IMR-90 (cell line): ENCODE measurements at regions not wholly inside any gene's neighbourhood (a gene's known extent, or its start where the extent isn't known, plus 50 kb on each side); places are given as distances from the start of the nearest gene placed in this dataset.

Source experiments
- ATAC-seq: fragments of 200-7000 bp; cut with Tn5 transposase; 2 replicates; pipeline ENCODE4 v1.9.1; 2020; ENCODE audit warnings: low read depth, mild to moderate bottlenecking, moderate library complexity
- BruUV-seq: library from RNA; stranded (reverse); fragments of 400-500 nt; replicated peaks from 2 replicates; lab custom pipeline; 2021; lab: Mats Ljungman, UMichigan
- CTCF ChIA-PET: fragments of 300-600 bp; formaldehyde crosslinking; extraction: SDS; loops from one replicate; lab custom pipeline; 2021; ENCODE audit warnings: antibody characterized with exemption; lab: Yijun Ruan, JAX
- POLR2A ChIA-PET: fragments of 300-600 bp; sonication (Branson Sonifier 250); formaldehyde crosslinking; loops from one replicate; lab custom pipeline; 2022; ENCODE audit warnings: antibody characterized with exemption; ENCODE audit not compliant: unreplicated experiment; lab: Charles Lee
- DNase-seq: peaks from one replicate; pipeline ENCODE4 v3.0.0; 2013
- H2AFZ ChIP-seq: replicated peaks from 2 replicates; pipeline ENCODE3; 2013; ENCODE audit warnings: low read length, mild to moderate bottlenecking; ENCODE audit not compliant: poor library complexity
- H2AK5ac ChIP-seq: 2 replicates; pipeline ENCODE4 v1.6.1; 2013; ENCODE audit warnings: low read depth, low read length, inconsistent platforms
- H2AK9ac ChIP-seq: replicated peaks from 2 replicates; pipeline ENCODE3; 2013; ENCODE audit warnings: mild to moderate bottlenecking, low read depth, low read length, moderate library complexity; ENCODE audit not compliant: poor library complexity
- H2BK120ac ChIP-seq: 2 replicates; pipeline ENCODE4 v1.6.1; 2013; ENCODE audit warnings: low read depth, low read length, inconsistent platforms
- H2BK15ac ChIP-seq: 3 replicates; pipeline ENCODE4 v1.6.1; 2013; ENCODE audit warnings: low read depth, low read length, inconsistent platforms
- H2BK20ac ChIP-seq: 2 replicates; pipeline ENCODE4 v1.6.1; 2013; ENCODE audit warnings: low read depth, mild to moderate bottlenecking, inconsistent platforms, low read length, moderate library complexity
- H2BK5ac ChIP-seq: 2 replicates; pipeline ENCODE4 v1.6.1; 2013; ENCODE audit warnings: mild to moderate bottlenecking, low read depth, low read length, inconsistent platforms; ENCODE audit not compliant: poor library complexity, severe bottlenecking
- H3K14ac ChIP-seq: replicated peaks from 2 replicates; pipeline ENCODE4 v1.6.1; 2013; ENCODE audit warnings: low read depth, low read length, inconsistent platforms
- H3K18ac ChIP-seq: 2 replicates; pipeline ENCODE4 v1.6.1; 2013; ENCODE audit warnings: low read depth, low read length, control low read depth
- H3K23ac ChIP-seq: 2 replicates; pipeline ENCODE4 v1.6.1; 2013; ENCODE audit warnings: low read depth, low read length, inconsistent platforms
- H3K27ac ChIP-seq: 2 replicates; pipeline ENCODE4 v1.5.1; 2013; ENCODE audit warnings: mild to moderate bottlenecking, control low read depth, low read length; ENCODE audit not compliant: insufficient read depth
- H3K27me3 ChIP-seq: 2 replicates; pipeline ENCODE4 v1.6.1; 2013; ENCODE audit warnings: low read length; ENCODE audit not compliant: control insufficient read depth, insufficient read depth
- H3K36me3 ChIP-seq: 2 replicates; pipeline ENCODE4 v1.6.1; 2013; ENCODE audit warnings: low read length, mixed read lengths; ENCODE audit not compliant: control insufficient read depth, insufficient read depth
- H3K4ac ChIP-seq: 2 replicates; pipeline ENCODE4 v1.6.1; 2013; ENCODE audit warnings: low read depth, low read length, inconsistent platforms
- H3K4me1 ChIP-seq: 2 replicates; pipeline ENCODE4 v1.6.1; 2013; ENCODE audit warnings: low read length, mixed read lengths; ENCODE audit not compliant: control insufficient read depth, insufficient read depth
- H3K4me2 ChIP-seq: 2 replicates; pipeline ENCODE4 v1.6.1; 2013; ENCODE audit warnings: low read depth, mild to moderate bottlenecking, control low read depth, low read length, moderate library complexity
- H3K4me3 ChIP-seq: 2 replicates; pipeline ENCODE4 v1.5.1; 2013; ENCODE audit warnings: low read depth, mild to moderate bottlenecking, control low read depth, low read length, moderate library complexity; ENCODE audit not compliant: insufficient read depth
- H3K56ac ChIP-seq: 2 replicates; pipeline ENCODE4 v1.6.1; 2013; ENCODE audit warnings: low read length, inconsistent platforms; ENCODE audit not compliant: insufficient read depth; ENCODE audit errors: extremely low read depth
- H3K79me1 ChIP-seq, 2 experiments: 2 replicates each; pipeline ENCODE4 v1.6.1; 2013; ENCODE audit warnings: low read length in 2 of 2, inconsistent platforms in 1 of 2, low read depth in 1 of 2
- H3K9ac ChIP-seq: 2 replicates; pipeline ENCODE4 v1.6.1; 2013; ENCODE audit warnings: low read depth, low read length, control low read depth
- H3K9me1 ChIP-seq: 2 replicates; pipeline ENCODE4 v1.6.1; 2013; ENCODE audit warnings: low read length, inconsistent platforms; ENCODE audit not compliant: insufficient read depth
- H3K9me3 ChIP-seq: 2 replicates; pipeline ENCODE4 v1.6.1; 2013; ENCODE audit warnings: low read length; ENCODE audit not compliant: control insufficient read depth, insufficient read depth
- H4K20me1 ChIP-seq: 2 replicates; pipeline ENCODE4 v1.6.1; 2013; ENCODE audit warnings: low read length, inconsistent platforms; ENCODE audit not compliant: insufficient read depth
- H4K5ac ChIP-seq: 2 replicates; pipeline ENCODE4 v1.6.1; 2013; ENCODE audit warnings: mild to moderate bottlenecking, low read depth, low read length, control low read depth
- H4K8ac ChIP-seq, 2 experiments: 2 replicates each; pipeline ENCODE4 v1.6.1; 2013; ENCODE audit warnings: low read depth in 2 of 2, low read length in 2 of 2, control low read depth in 1 of 2, inconsistent platforms in 1 of 2
- H4K91ac ChIP-seq: 2 replicates; pipeline ENCODE4 v1.6.1; 2013; ENCODE audit warnings: low read depth, low read length, inconsistent platforms; ENCODE audit not compliant: insufficient read depth
- BHLHE40 ChIP-seq: fragments of 150-350 bp; IDR thresholded peaks from 2 replicates; pipeline ENCODE4 v1.6.1; 2016; ENCODE audit warnings: mild to moderate bottlenecking, low read depth, low read length
- CEBPB ChIP-seq: IDR thresholded peaks from 2 replicates; pipeline ENCODE4 v1.6.1; 2012; ENCODE audit warnings: low read depth, low read length, improper control_type of control experiment
- CHD1 ChIP-seq: IDR thresholded peaks from 2 replicates; pipeline ENCODE4 v1.6.1; 2012; ENCODE audit warnings: low read depth, low read length, improper control_type of control experiment
- CTCF ChIP-seq: conservative IDR thresholded peaks from 2 replicates; pipeline ENCODE4 v1.5.1; 2012; ENCODE audit warnings: mild to moderate bottlenecking, low read depth, low read length, improper control_type of control experiment
- ELK1 ChIP-seq: fragments of 150-350 bp; IDR thresholded peaks from 2 replicates; pipeline ENCODE4 v1.6.1; 2016; ENCODE audit warnings: low read depth, mild to moderate bottlenecking, low read length, moderate library complexity, borderline replicate concordance
- FOS ChIP-seq: fragments of 150-350 bp; IDR thresholded peaks from 2 replicates; pipeline ENCODE4 v1.6.1; 2016; ENCODE audit warnings: low read depth, low read length
- MAFK ChIP-seq: IDR thresholded peaks from 2 replicates; pipeline ENCODE4 v1.6.1; 2012; ENCODE audit warnings: low read depth, low read length, improper control_type of control experiment
- MAZ ChIP-seq: IDR thresholded peaks from 2 replicates; pipeline ENCODE4 v1.6.1; 2012; ENCODE audit warnings: low read depth, mild to moderate bottlenecking, low read length, improper control_type of control experiment, moderate library complexity, borderline replicate concordance
- MXI1 ChIP-seq: IDR thresholded peaks from 2 replicates; pipeline ENCODE4 v1.6.1; 2012; ENCODE audit warnings: low read depth, mild to moderate bottlenecking, low read length, moderate library complexity, borderline replicate concordance
- NFE2L2 ChIP-seq: fragments of 150-350 bp; IDR thresholded peaks from 2 replicates; pipeline ENCODE4 v1.6.1; 2016; ENCODE audit warnings: low read depth, mild to moderate bottlenecking, low read length
- POLR2A ChIP-seq: IDR thresholded peaks from 2 replicates; pipeline ENCODE4 v1.6.1; 2012; ENCODE audit warnings: mild to moderate bottlenecking, low read depth, low read length
- RAD21 ChIP-seq: IDR thresholded peaks from 2 replicates; pipeline ENCODE4 v1.6.1; 2012; ENCODE audit warnings: low read length, improper control_type of control experiment
- RCOR1 ChIP-seq: IDR thresholded peaks from 2 replicates; pipeline ENCODE4 v1.6.1; 2012; ENCODE audit warnings: mild to moderate bottlenecking, low read length, improper control_type of control experiment; ENCODE audit not compliant: insufficient replicate concordance
- RFX5 ChIP-seq: IDR thresholded peaks from 2 replicates; pipeline ENCODE4 v1.8.0; 2012; ENCODE audit warnings: low read depth, mild to moderate bottlenecking, low read length, moderate library complexity
- SMC3 ChIP-seq: fragments of 150-350 bp; IDR thresholded peaks from 2 replicates; pipeline ENCODE4 v1.6.1; 2016; ENCODE audit warnings: low read depth, mild to moderate bottlenecking, antibody characterized with exemption, low read length, moderate library complexity
- USF2 ChIP-seq: fragments of 150-350 bp; IDR thresholded peaks from 2 replicates; pipeline ENCODE4 v1.6.1; 2017; ENCODE audit warnings: mild to moderate bottlenecking, antibody characterized with exemption, low read length, low read depth
- WGBS, 2 experiments: methylation state at CpG; one replicate each; pipeline versions ENCODE4 v1.1.5 to v1.1.7; 2013; ENCODE audit warnings: missing lambda C conversion rate in 2 of 2; ENCODE audit not compliant: insufficient read length in 1 of 2; ENCODE audit errors: extremely low coverage in 2 of 2; 5-methylcytosine and 5-hydroxymethylcytosine counted together
- dilution Hi-C: fragments of 300-500 bp; cut with HindIII; formaldehyde crosslinking; loops from one replicate; pipeline ENCODE4 v1.14.3; 2018; ENCODE audit warnings: low sequenced_read_pairs; ENCODE audit not compliant: unreplicated experiment
- in situ Hi-C: fragments of 300-500 bp; cut with MboI; formaldehyde crosslinking; loops from 3 replicates; pipeline ENCODE4 v1.14.3; 2019; ENCODE audit warnings: low sequenced_read_pairs, inconsistent platforms, mixed read lengths
- intact Hi-C: fragments of 100-400 bp; cut with micrococcal nuclease; formaldehyde crosslinking; loops from 2 replicates; pipeline ENCODE4 v1.10.0; 2022

DNA sequence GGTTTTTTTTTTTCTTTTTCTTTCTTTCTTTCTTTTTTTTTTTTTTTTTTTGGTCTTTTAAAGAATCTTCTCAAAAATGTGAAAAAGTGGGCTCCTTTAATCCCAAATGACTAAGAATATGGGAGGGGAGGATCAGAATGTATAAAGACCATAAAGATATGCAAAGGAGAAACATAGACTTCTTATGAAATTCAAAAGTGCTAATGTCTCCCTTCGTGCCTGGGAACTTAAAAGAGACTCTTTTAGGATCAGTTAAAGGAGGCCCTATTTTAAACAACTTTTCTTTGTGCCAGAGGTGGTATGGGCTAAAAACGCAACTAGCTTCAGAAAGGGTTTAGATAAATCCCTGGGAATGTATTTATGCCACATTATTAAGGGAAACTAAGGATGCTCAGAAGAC is 54.2 kb upstream of the KAZN start:
- in situ Hi-C loops: no loop called here
- H2BK15ac ChIP-seq: no peak overlapping the region
- H3K4ac ChIP-seq: no peak overlapping the region
- dilution Hi-C loops: no loop called here
- no peak overlapping the region for H3K56ac ChIP-seq
- no peak overlapping the region for H2AK9ac ChIP-seq
- ChIA-PET POLR2A (no interaction called here), CTCF (no interaction called here)
- no peaks in the 10 kb centered on the region for H4K20me1 ChIP-seq
- H3K4me3 ChIP-seq: no peak overlapping the region
- no peak for ATAC-seq
- WGBS, 2 experiments: no CpG with 5 or more reads among the region's 2 CpGs
- H3K18ac ChIP-seq: no peak overlapping the region
- no peaks in the 10 kb centered on the region for H3K27me3 ChIP-seq
- H2AFZ ChIP-seq: no peak overlapping the region
- H3K9me1 ChIP-seq: no peaks in the 10 kb centered on the region
- H3K14ac ChIP-seq: no peak overlapping the region
- no peaks in the 10 kb centered on the region for H3K9me3 ChIP-seq
- H3K79me1 ChIP-seq: no peaks in the 10 kb centered on the region
- no peak overlapping the region for H3K9ac ChIP-seq
- intact Hi-C loops: no loop called here
- no peak overlapping the region for H4K8ac ChIP-seq
- H2BK120ac ChIP-seq: no peak overlapping the region
- H3K27ac ChIP-seq: no peak overlapping the region
- TF ChIP-seq MAFK (no peak), CHD1 (no peak), CTCF (no peak), MAZ (no peak), NFE2L2 (no peak), ELK1 (no peak), SMC3 (no peak), MXI1 (no peak), CEBPB (no peak), RCOR1 (no peak), RFX5 (no peak), POLR2A (no peak), BHLHE40 (no peak), USF2 (no peak), RAD21 (no peak), FOS (no peak)
- no peak overlapping the region for H2BK20ac ChIP-seq
- H3K4me2 ChIP-seq: no peak overlapping the region
- peaks cover 3% of the 10 kb centered on the region; the same call in 1 of the 2 replicates for H3K4me1 ChIP-seq
- no peak overlapping the region for H4K91ac ChIP-seq
- H2BK5ac ChIP-seq: no peak overlapping the region
- BruUV-seq: no TSS peak
- H4K5ac ChIP-seq: no peak overlapping the region
- no peak overlapping the region for H3K23ac ChIP-seq
- no peak for DNase-seq
- no peaks in the 10 kb centered on the region for H3K36me3 ChIP-seq
- H2AK5ac ChIP-seq: no peak overlapping the region
